ENCODE measurements at regions not wholly inside any gene's neighbourhood (a gene's known extent, or its start where the extent isn't known, plus 50 kb on each side); places are given as distances from the start of the nearest gene placed in this dataset.

DNA sequence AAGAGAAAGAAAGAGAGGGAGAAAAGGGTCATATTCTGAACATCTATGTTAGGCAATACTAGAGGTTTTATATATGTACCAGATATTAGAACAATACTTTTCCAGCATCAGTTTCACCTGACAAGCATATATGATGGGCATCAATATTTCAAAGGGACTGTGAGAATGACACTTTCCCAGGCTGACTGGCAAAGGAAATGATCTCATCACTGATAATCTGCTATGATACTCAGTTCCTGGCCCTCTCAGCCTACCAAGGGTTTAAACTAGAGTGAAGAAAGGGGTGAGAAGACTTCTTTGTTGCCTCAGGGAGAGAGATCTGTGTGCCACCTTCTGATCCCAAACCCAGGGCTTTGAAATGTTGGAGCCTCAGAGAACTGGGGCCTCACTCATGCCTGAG, 183.5 kb downstream of the TTC8 start:
- TF ChIP-seq, protein P1, sequence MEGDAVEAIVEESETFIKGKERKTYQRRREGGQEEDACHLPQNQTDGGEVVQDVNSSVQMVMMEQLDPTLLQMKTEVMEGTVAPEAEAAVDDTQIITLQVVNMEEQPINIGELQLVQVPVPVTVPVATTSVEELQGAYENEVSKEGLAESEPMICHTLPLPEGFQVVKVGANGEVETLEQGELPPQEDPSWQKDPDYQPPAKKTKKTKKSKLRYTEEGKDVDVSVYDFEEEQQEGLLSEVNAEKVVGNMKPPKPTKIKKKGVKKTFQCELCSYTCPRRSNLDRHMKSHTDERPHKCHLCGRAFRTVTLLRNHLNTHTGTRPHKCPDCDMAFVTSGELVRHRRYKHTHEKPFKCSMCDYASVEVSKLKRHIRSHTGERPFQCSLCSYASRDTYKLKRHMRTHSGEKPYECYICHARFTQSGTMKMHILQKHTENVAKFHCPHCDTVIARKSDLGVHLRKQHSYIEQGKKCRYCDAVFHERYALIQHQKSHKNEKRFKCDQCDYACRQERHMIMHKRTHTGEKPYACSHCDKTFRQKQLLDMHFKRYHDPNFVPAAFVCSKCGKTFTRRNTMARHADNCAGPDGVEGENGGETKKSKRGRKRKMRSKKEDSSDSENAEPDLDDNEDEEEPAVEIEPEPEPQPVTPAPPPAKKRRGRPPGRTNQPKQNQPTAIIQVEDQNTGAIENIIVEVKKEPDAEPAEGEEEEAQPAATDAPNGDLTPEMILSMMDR (conservative IDR thresholded peaks at IDR 0.05; ENCODE audit: low read depth in 2 of 2): no peak
- TF ChIP-seq CREB1 (CRISPR knock-in tag; IDR thresholded peaks at IDR 0.05; ENCODE audit: low read depth) (no peak), EZH2phosphoT487 (IDR thresholded peaks at IDR 0.05; ENCODE audit: unreplicated experiment) (no peak), POLR2AphosphoS5 (IDR thresholded peaks at IDR 0.05; ENCODE audit: low read depth) (no peak)
- TF ChIP-seq, protein P2, sequence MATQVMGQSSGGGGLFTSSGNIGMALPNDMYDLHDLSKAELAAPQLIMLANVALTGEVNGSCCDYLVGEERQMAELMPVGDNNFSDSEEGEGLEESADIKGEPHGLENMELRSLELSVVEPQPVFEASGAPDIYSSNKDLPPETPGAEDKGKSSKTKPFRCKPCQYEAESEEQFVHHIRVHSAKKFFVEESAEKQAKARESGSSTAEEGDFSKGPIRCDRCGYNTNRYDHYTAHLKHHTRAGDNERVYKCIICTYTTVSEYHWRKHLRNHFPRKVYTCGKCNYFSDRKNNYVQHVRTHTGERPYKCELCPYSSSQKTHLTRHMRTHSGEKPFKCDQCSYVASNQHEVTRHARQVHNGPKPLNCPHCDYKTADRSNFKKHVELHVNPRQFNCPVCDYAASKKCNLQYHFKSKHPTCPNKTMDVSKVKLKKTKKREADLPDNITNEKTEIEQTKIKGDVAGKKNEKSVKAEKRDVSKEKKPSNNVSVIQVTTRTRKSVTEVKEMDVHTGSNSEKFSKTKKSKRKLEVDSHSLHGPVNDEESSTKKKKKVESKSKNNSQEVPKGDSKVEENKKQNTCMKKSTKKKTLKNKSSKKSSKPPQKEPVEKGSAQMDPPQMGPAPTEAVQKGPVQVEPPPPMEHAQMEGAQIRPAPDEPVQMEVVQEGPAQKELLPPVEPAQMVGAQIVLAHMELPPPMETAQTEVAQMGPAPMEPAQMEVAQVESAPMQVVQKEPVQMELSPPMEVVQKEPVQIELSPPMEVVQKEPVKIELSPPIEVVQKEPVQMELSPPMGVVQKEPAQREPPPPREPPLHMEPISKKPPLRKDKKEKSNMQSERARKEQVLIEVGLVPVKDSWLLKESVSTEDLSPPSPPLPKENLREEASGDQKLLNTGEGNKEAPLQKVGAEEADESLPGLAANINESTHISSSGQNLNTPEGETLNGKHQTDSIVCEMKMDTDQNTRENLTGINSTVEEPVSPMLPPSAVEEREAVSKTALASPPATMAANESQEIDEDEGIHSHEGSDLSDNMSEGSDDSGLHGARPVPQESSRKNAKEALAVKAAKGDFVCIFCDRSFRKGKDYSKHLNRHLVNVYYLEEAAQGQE (IDR thresholded peaks at IDR 0.05; ENCODE audit: unreplicated experiment): no peak

Measured in GM23338 (cell line).